22Rv1 (cell line): ENCODE measurements at regions not wholly inside any gene's neighbourhood (a gene's known extent, or its start where the extent isn't known, plus 50 kb on each side); places are given as distances from the start of the nearest gene placed in this dataset.

Source experiments
- CTCF ChIP-seq: fragments of 450-650 bp; IDR thresholded peaks from 2 replicates; pipeline ENCODE4 v1.5.1; 2017; ENCODE audit warnings: mild to moderate bottlenecking
- ZFX ChIP-seq: fragments of 450-650 bp; IDR thresholded peaks from 2 replicates; pipeline ENCODE4 v1.6.1; 2017; ENCODE audit warnings: antibody characterized with exemption, borderline replicate concordance

- no peak for TF ChIP-seq CTCF
- TF ChIP-seq ZFX = no peak
These were observed 284.8 kb upstream of the PPARGC1A start for GRCh38 chr4:24174602-24175001.
